Esophagus squamous epithelium (tissue), 4 donors: ENCODE measurements at regions not wholly inside any gene's neighbourhood (a gene's known extent, or its start where the extent isn't known, plus 50 kb on each side); places are given as distances from the start of the nearest gene placed in this dataset.

Experiments
- POLR2A ChIP-seq, 4 donors: fragments of 450-650 bp; IDR thresholded peaks; one replicate each; pipeline ENCODE4 v1.6.1; 2017; ENCODE audit warnings: antibody characterized with exemption in 4 of 4, mild to moderate bottlenecking in 4 of 4, moderate library complexity in 3 of 4
- TF ChIP-seq, protein P1 (sequence below), 6 experiments: fragments of 450-650 bp in 4 of 6; fragments of 200-600 bp in 2 of 6; sonication (generic) in 2 of 6; IDR thresholded peaks; one replicate each; pipeline ENCODE4 v1.5.1; 2016 to 2019; ENCODE audit warnings: antibody characterized with exemption in 6 of 6, mild to moderate bottlenecking in 4 of 6, moderate library complexity in 4 of 6

GRCh38 chr16:73369851-73370250 lies 321.9 kb upstream of the ZFHX3 start:
- TF ChIP-seq, protein P1, sequence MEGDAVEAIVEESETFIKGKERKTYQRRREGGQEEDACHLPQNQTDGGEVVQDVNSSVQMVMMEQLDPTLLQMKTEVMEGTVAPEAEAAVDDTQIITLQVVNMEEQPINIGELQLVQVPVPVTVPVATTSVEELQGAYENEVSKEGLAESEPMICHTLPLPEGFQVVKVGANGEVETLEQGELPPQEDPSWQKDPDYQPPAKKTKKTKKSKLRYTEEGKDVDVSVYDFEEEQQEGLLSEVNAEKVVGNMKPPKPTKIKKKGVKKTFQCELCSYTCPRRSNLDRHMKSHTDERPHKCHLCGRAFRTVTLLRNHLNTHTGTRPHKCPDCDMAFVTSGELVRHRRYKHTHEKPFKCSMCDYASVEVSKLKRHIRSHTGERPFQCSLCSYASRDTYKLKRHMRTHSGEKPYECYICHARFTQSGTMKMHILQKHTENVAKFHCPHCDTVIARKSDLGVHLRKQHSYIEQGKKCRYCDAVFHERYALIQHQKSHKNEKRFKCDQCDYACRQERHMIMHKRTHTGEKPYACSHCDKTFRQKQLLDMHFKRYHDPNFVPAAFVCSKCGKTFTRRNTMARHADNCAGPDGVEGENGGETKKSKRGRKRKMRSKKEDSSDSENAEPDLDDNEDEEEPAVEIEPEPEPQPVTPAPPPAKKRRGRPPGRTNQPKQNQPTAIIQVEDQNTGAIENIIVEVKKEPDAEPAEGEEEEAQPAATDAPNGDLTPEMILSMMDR (IDR thresholded peaks at IDR 0.05): no peak
- TF ChIP-seq POLR2A (IDR thresholded peaks at IDR 0.05): no peak
